Tibial artery (tissue), 4 donors: ENCODE measurements at regions not wholly inside any gene's neighbourhood (a gene's known extent, or its start where the extent isn't known, plus 50 kb on each side); places are given as distances from the start of the nearest gene placed in this dataset.

ENCODE experiments used
- DNase-seq, 2 donors: peaks; one replicate each; pipeline ENCODE4 v3.0.0-alpha.2; 2019
- H3K27ac ChIP-seq, 2 donors: fragments of 200-600 bp; sonication (generic) in 1 of 2; 1 replicate in 1 of 2; 2 replicates in 1 of 2; pipeline ENCODE4 v1.5.1; 2018 to 2019; ENCODE audit warnings: mild to moderate bottlenecking in 1 of 2
- H3K27me3 ChIP-seq, 2 donors: fragments of 200-600 bp; sonication (generic) in 1 of 2; one replicate each; pipeline versions ENCODE4 v1.5.1 to v1.6.0; 2016 to 2019
- H3K36me3 ChIP-seq, 3 donors: fragments of 200-600 bp; sonication (generic) in 2 of 3; one replicate each; pipeline ENCODE4 v1.5.1; 2016 to 2019; ENCODE audit warnings: mild to moderate bottlenecking in 2 of 3
- H3K4me1 ChIP-seq, 4 donors: fragments of 200-600 bp; sonication (generic) in 2 of 4; 1 replicate in 3 of 4; 2 replicates in 1 of 4; pipeline ENCODE4 v1.5.1; 2016 to 2019
- H3K4me3 ChIP-seq, 2 donors: fragments of 200-600 bp; sonication (generic) in 1 of 2; 1 replicate in 1 of 2; 2 replicates in 1 of 2; pipeline ENCODE4 v1.5.1; 2018 to 2019; ENCODE audit warnings: mild to moderate bottlenecking in 2 of 2
- H3K9me3 ChIP-seq, 3 donors: fragments of 200-600 bp; sonication (generic) in 1 of 3; one replicate each; pipeline ENCODE4 v1.5.1; 2016 to 2019
- intact Hi-C: fragments of 100-400 bp; cut with DNase I; formaldehyde crosslinking; loops from one replicate; pipeline ENCODE4 v1.15.0; 2023; ENCODE audit warnings: low total_unique reads
- TF ChIP-seq, protein P1 (sequence below), 2 experiments: fragments of 200-600 bp in 1 of 2; fragments of 450-650 bp in 1 of 2; IDR thresholded peaks; one replicate each; pipeline ENCODE4 v1.5.1; 2017 to 2019; ENCODE audit warnings: antibody characterized with exemption in 2 of 2, mild to moderate bottlenecking in 1 of 2, moderate library complexity in 1 of 2

DNA sequence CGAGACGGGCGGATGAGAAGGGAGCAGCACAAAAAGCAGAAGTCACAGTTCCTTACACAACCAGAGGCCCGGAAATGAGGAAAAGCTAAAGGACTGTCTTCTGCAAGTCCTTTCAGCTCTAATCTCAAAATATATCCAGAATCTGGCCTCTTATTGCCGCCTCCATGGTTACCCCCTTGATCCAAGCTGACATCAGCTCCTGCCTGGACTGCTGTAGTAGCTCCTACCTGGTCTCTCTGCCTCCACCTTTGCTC, 324.0 kb upstream of the ROPN1 start:
- Histone ChIP-seq H3K27me3 (no peaks in the 10 kb centered on the region), H3K4me3 (no peak overlapping the region), H3K27ac (no peak overlapping the region), H3K9me3 (no peaks in the 10 kb centered on the region), H3K4me1 (peaks cover 0 to 24% (median 7%) of the 10 kb centered on the region in 4 donors), H3K36me3 (no peaks in the 10 kb centered on the region)
- TF ChIP-seq, protein P1, sequence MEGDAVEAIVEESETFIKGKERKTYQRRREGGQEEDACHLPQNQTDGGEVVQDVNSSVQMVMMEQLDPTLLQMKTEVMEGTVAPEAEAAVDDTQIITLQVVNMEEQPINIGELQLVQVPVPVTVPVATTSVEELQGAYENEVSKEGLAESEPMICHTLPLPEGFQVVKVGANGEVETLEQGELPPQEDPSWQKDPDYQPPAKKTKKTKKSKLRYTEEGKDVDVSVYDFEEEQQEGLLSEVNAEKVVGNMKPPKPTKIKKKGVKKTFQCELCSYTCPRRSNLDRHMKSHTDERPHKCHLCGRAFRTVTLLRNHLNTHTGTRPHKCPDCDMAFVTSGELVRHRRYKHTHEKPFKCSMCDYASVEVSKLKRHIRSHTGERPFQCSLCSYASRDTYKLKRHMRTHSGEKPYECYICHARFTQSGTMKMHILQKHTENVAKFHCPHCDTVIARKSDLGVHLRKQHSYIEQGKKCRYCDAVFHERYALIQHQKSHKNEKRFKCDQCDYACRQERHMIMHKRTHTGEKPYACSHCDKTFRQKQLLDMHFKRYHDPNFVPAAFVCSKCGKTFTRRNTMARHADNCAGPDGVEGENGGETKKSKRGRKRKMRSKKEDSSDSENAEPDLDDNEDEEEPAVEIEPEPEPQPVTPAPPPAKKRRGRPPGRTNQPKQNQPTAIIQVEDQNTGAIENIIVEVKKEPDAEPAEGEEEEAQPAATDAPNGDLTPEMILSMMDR (IDR thresholded peaks at IDR 0.05), result no peak
- no peak for DNase-seq
- intact Hi-C loops, result no loop called here

DNA sequence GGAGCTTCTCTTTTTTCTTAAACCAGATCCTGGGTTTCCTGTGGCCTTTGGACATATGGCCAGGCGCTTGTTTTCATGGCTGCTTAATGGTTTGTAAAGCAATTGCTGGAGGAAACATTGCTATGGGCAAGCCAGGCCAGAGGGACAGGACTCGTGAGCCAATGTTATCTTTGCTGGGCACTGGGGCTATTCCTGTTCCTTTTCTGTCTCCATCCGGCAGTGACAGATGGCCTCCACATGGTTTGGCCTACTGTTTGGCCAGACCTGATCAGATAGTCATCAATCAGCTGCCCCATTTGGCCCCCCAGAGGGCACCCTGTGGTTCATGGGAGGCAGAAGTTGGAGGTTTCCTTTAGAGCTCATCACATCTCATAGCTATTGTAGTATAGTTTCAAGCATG, 326.1 kb upstream of the ROPN1 start:
- Histone ChIP-seq H3K27me3 (no peaks in the 10 kb centered on the region), H3K36me3 (no peaks in the 10 kb centered on the region), H3K9me3 (no peaks in the 10 kb centered on the region), H3K27ac (no peak overlapping the region), H3K4me3 (no peak overlapping the region), H3K4me1 (peaks cover 0 to 41% (median 10%) of the 10 kb centered on the region in 4 donors)
- DNase-seq, result no peak
- intact Hi-C loops, result no loop called here
- TF ChIP-seq, protein P1 (IDR thresholded peaks at IDR 0.05), result no peak

DNA sequence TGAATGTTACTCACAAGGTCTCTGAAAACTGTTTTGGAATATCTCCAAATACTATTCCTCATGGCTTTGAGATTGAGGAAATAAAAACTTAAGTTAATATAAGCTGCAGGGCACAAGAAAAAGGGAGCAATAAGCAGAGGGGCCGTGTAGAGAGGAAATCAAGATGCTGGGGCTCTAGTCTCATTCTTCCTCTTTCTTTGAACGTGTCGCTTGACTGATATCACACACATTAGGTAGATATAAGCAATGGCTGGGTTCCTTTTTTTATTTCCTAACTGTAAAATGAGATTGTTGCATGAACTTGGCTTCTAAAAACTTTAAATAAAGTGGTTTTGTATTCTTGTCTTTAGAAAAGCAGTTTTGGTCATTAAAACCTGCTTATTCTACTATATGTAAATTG, 326.7 kb upstream of the ROPN1 start:
- Histone ChIP-seq H3K9me3 (no peaks in the 10 kb centered on the region), H3K36me3 (no peaks in the 10 kb centered on the region), H3K27ac (no peak overlapping the region), H3K4me1 (peaks cover 0 to 47% (median 11%) of the 10 kb centered on the region in 4 donors), H3K4me3 (no peak overlapping the region), H3K27me3 (no peaks in the 10 kb centered on the region)
- TF ChIP-seq, protein P1 (IDR thresholded peaks at IDR 0.05), result no peak
- DNase-seq, result no peak
- intact Hi-C loops, result no loop called here

DNA sequence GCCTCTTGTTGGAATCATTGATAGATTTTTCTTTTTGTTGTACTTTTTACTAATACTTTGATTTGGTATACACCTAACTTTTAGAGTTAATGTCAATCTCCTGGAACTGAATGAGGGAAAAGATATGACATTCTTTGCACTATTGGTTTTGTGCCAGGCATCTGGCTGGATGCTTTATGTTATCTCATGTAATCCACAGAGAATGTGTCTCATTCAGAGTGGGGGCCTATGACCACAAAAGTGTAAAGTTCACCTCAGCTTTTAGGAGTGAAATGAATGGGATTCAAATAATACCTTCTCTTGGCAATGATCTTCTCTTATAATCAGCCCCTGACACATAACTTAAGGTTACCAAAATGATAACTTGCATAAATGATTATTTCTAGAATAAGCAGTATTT, 329.1 kb upstream of the ROPN1 start:
- intact Hi-C loops, result no loop called here
- Histone ChIP-seq H3K4me3 (no peak overlapping the region), H3K9me3 (no peaks in the 10 kb centered on the region), H3K27ac (no peak overlapping the region), H3K36me3 (peaks cover 0 to 4% (median under 1%) of the 10 kb centered on the region in 3 donors), H3K4me1 (peaks cover 0 to 44% (median 8%) of the 10 kb centered on the region in 4 donors), H3K27me3 (no peaks in the 10 kb centered on the region)
- TF ChIP-seq, protein P1 (IDR thresholded peaks at IDR 0.05), result no peak
- no peak for DNase-seq

DNA sequence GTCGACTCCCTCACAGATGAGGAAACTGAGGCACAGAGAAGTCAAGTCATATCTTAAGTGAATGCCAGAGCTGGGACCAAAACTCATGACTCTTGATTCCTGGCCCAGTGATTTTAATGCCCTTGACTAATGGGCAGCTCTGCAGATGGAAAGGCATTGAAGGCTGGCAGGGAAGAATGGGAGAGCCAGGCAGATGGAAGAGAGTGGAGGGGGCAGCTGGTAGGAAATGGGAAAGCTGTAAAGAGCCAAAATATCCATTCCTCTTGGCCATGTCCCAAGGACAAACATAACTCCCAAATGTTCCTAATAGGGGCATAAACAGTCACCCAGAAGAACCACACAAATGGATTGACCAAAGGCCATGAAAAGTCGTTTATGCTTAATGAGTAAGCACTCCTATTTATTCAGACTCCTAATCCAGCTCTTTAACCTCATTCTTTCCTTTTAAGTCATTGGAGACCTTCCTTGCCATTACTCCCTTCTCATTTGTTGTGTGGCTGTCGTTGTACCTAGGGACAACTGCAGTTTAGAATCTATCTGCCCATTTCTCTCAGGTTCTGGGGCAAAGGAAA, 330.5 kb upstream of the ROPN1 start:
- TF ChIP-seq, protein P1 (IDR thresholded peaks at IDR 0.05), result no peak
- no peaks in the 10 kb centered on the region for H3K27me3 ChIP-seq
- DNase-seq, result no peak
- intact Hi-C loops, result no loop called here
- no peak overlapping the region for H3K4me3 ChIP-seq
- H3K36me3 ChIP-seq, result peaks cover 0 to 7% (median 7%) of the 10 kb centered on the region in 3 donors
- no peaks in the 10 kb centered on the region for H3K9me3 ChIP-seq
- H3K27ac ChIP-seq, result no peak overlapping the region
- H3K4me1 ChIP-seq, result peaks cover 0 to 44% (median 8%) of the 10 kb centered on the region in 4 donors

DNA sequence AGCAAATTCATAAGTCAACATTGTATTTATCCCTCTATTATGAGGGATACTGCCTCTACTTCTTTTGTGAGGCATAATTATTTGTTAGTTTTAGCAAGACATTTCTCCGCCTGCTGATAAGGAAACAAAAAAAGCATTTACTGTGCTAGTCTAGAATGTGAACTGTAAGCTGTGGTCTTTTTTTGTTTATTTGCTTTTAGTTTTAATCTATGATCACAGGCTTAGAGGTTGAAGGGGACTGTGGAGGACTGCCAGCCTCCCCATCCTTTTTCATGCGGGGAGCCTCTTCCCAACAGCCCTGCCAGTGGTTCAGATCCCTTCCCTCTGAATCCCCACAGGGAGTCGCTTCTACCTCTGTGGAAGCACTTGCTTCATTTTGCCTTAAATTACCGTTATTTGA, 331.0 kb upstream of the ROPN1 start:
- H3K36me3 ChIP-seq, result peaks cover 0 to 7% (median 7%) of the 10 kb centered on the region in 3 donors
- no peaks in the 10 kb centered on the region for H3K9me3 ChIP-seq
- no peak overlapping the region for H3K27ac ChIP-seq
- no peaks in the 10 kb centered on the region for H3K27me3 ChIP-seq
- intact Hi-C loops, result no loop called here
- TF ChIP-seq, protein P1 (IDR thresholded peaks at IDR 0.05), result no peak
- no peak for DNase-seq
- H3K4me3 ChIP-seq, result no peak overlapping the region
- H3K4me1 ChIP-seq, result peaks cover 0 to 44% (median 6%) of the 10 kb centered on the region in 4 donors
